Esophagus squamous epithelium (tissue), 5 donors: ENCODE measurements at regions not wholly inside any gene's neighbourhood (a gene's known extent, or its start where the extent isn't known, plus 50 kb on each side); places are given as distances from the start of the nearest gene placed in this dataset.
A peak's percentile ranks its signal among the peaks of the same experiment; 100 is the strongest.

Experiments
- DNase-seq: peaks from one replicate; lab custom pipeline; 2025; lab: John Stamatoyannopoulos, UW
- H3K27ac ChIP-seq, 4 donors: fragments of 200-600 bp; sonication (generic); one replicate each; pipeline ENCODE4 v1.5.1; 2016 to 2019; ENCODE audit warnings: mild to moderate bottlenecking in 1 of 4
- H3K27me3 ChIP-seq, 4 donors: fragments of 200-600 bp; sonication (generic); 1 replicate in 3 of 4; 2 replicates in 1 of 4; pipeline versions ENCODE4 v1.5.1 to v1.6.0; 2017 to 2021; ENCODE audit warnings: antibody characterized with exemption in 1 of 4
- H3K36me3 ChIP-seq, 3 donors: fragments of 200-600 bp; sonication (generic); one replicate each; pipeline ENCODE4 v1.5.1; 2016 to 2019
- H3K4me1 ChIP-seq, 3 donors: fragments of 200-600 bp; sonication (generic); one replicate each; pipeline ENCODE4 v1.5.1; 2017 to 2019
- H3K4me3 ChIP-seq, 4 donors: fragments of 200-600 bp; sonication (generic); 1 replicate in 3 of 4; 2 replicates in 1 of 4; pipeline ENCODE4 v1.5.1; 2016 to 2019; ENCODE audit warnings: mild to moderate bottlenecking in 2 of 4, moderate library complexity in 1 of 4
- H3K9me3 ChIP-seq, 3 donors: fragments of 200-600 bp; sonication (generic); one replicate each; pipeline ENCODE4 v1.5.1; 2016 to 2019
- CTCF ChIP-seq, 6 experiments: fragments of 450-650 bp in 4 of 6; fragments of 200-600 bp in 2 of 6; sonication (generic) in 2 of 6; IDR thresholded peaks; one replicate each; pipeline ENCODE4 v1.5.1; 2016 to 2019; ENCODE audit warnings: antibody characterized with exemption in 6 of 6, mild to moderate bottlenecking in 4 of 6, moderate library complexity in 4 of 6
- POLR2A ChIP-seq, 4 donors: fragments of 450-650 bp; IDR thresholded peaks; one replicate each; pipeline ENCODE4 v1.6.1; 2017; ENCODE audit warnings: antibody characterized with exemption in 4 of 4, mild to moderate bottlenecking in 4 of 4, moderate library complexity in 3 of 4
- WGBS, 2 donors: methylation state at CpG; one replicate each; pipeline ENCODE4 v1.1.5; 2018; 5-methylcytosine and 5-hydroxymethylcytosine counted together
- intact Hi-C: fragments of 100-400 bp; cut with DNase I; formaldehyde crosslinking; loops from one replicate; pipeline ENCODE4 v1.15.0; 2022
- donor health status: DM: yes; HTN: yes; CAD: no.

GRCh38 chr15:24039683-24040082, 352.6 kb upstream of the NDN start:
- intact Hi-C loops: no loop called here
- TF ChIP-seq CTCF (IDR thresholded peaks at IDR 0.05) (no peak), POLR2A (IDR thresholded peaks at IDR 0.05) (no peak)
- Histone ChIP-seq H3K4me3 (no peak overlapping the region), H3K4me1 (no peaks in the 10 kb centered on the region), H3K9me3 (peaks cover 0 to 16% (median 11%) of the 10 kb centered on the region in 3 donors), H3K27ac (no peak overlapping the region), H3K27me3 (no peaks in the 10 kb centered on the region), H3K36me3 (no peaks in the 10 kb centered on the region)
- WGBS, 2 donors: 31 to 55% methylated on average over 1 of the region's 1 CpG
- no peak for DNase-seq

DNA sequence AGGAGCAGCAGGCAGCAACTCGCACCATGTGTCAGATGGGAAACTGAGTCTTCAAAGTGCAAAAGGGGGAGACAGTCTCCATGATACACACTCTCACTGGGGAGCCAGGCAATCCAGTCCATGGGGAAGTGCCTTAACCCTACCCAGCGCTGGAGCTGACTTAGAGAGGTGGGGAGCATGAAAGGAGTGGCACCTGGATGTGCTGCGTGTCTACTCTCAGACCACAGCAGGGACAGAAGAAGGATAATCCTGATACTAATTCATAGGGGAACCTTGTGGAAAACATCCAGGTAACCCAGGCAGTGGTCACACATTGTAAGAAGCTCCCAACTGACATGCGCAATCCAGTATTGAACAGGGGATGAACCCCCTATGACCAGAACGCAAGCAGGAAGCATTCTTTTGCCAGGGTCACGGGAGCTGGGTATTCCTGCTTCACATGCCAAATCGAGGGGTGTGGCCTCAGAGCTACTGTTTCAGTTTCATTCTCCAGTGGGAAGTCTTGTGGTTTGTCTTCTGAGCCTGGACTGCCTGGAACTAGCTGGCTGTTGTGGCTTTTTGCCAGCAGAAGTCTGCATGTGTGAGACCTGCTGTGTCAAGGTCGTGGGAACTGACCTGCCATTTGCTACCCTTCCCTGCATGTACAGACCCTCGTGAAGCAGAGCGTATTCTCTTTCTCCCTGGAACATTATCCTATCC, 367.6 kb upstream of the NDN start:
- no peaks in the 10 kb centered on the region for H3K27me3 ChIP-seq
- no peaks in the 10 kb centered on the region for H3K9me3 ChIP-seq
- no peaks in the 10 kb centered on the region for H3K36me3 ChIP-seq
- no peaks in the 10 kb centered on the region for H3K4me1 ChIP-seq
- no peak overlapping the region for H3K27ac ChIP-seq
- no peak for DNase-seq
- intact Hi-C loops: no loop called here
- WGBS, 2 donors: 60 to 67% methylated on average over 7 to 10 of the region's 10 CpGs
- TF ChIP-seq POLR2A (IDR thresholded peaks at IDR 0.05): no peak
- TF ChIP-seq CTCF (IDR thresholded peaks at IDR 0.05): no peak
- peak overlapping the region in 1 of 4 donors; percentile 29 for H3K4me3 ChIP-seq

DNA sequence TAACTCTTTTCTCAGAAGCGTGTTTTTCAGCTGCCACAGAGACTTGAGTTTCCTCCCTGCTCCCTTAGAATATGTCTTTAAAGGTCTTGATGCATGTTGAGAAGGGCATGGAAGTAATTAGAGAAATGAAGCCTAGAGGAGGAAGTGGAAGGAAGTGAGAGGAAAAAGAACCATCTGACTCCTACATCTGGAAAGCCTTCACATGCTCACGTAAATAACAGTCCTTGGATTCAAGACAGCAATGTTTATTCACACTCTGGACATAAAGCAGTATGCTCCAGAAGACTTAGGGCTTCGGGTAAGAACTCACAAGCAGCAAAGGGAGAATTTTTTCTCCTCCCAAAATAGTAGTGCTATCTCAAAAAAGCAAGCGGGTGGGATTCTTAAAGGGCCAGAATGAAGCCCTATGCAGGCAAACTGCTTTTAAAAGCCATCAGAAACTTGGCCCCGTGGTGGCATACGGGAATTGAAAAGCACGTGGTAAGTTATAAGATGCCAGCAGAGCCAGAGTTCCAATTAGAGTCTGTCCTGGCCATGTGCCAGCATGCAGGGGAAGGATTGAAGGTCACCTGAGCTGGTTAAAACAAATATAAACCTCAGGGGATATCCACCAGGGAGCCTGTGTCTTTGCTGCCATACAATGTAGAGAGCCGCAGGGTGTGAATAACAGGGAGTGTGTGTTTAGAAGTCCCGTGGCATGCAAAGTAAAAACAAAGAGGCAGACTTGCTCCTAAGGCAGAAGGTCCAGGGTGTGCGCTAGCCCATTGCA, 380.8 kb upstream of the NDN start:
- Histone ChIP-seq H3K4me3 (no peak overlapping the region), H3K27me3 (no peaks in the 10 kb centered on the region), H3K4me1 (no peaks in the 10 kb centered on the region), H3K27ac (no peak overlapping the region), H3K9me3 (peaks cover 0 to 11% (median 4%) of the 10 kb centered on the region in 3 donors), H3K36me3 (no peaks in the 10 kb centered on the region)
- DNase-seq: no peak
- TF ChIP-seq CTCF (IDR thresholded peaks at IDR 0.05) (no peak), POLR2A (IDR thresholded peaks at IDR 0.05) (no peak)
- intact Hi-C loops: no loop called here
- 54 to 55% methylated on average over 10 of the region's 10 CpGs for WGBS, 2 donors

- H3K9me3 ChIP-seq: peaks cover 0 to 13% (median 0%) of the 10 kb centered on the region in 3 donors
- no peak overlapping the region for H3K27ac ChIP-seq
- DNase-seq: no peak
- 40 to 44% methylated on average over 2 of the region's 2 CpGs for WGBS, 2 donors
- no peaks in the 10 kb centered on the region for H3K4me1 ChIP-seq
- no peak overlapping the region for H3K4me3 ChIP-seq
- intact Hi-C loops: no loop called here
- no peaks in the 10 kb centered on the region for H3K27me3 ChIP-seq
- H3K36me3 ChIP-seq: no peaks in the 10 kb centered on the region
- TF ChIP-seq POLR2A (IDR thresholded peaks at IDR 0.05) (no peak), CTCF (IDR thresholded peaks at IDR 0.05) (no peak)
These were observed 388.4 kb upstream of the NDN start for GRCh38 chr15:24075420-24076089.
